HG03103 (cell line): ENCODE measurements at regions not wholly inside any gene's neighbourhood (a gene's known extent, or its start where the extent isn't known, plus 50 kb on each side); places are given as distances from the start of the nearest gene placed in this dataset.

Experiments
- ATAC-seq: cut with Tn5 transposase; IDR thresholded peaks from one replicate; pipeline ENCODE4 v1.9.1; 2021; ENCODE audit warnings: low read depth; ENCODE audit not compliant: unreplicated experiment

- no peak for ATAC-seq
These were observed 201.0 kb downstream of the MBD2 start for GRCh38 chr18:54023471-54023870.

GRCh38 chr18:54020966-54021365 is 203.5 kb downstream of the MBD2 start:
- ATAC-seq: no peak

- ATAC-seq: no peak
These were observed 204.2 kb downstream of the MBD2 start for GRCh38 chr18:54020156-54020745.

GRCh38 chr18:54019641-54020040 is 204.8 kb downstream of the MBD2 start:
- no peak for ATAC-seq

- no peak for ATAC-seq
These were observed 211.0 kb downstream of the MBD2 start for GRCh38 chr18:54013452-54013851.

GRCh38 chr18:54004828-54005227 is 219.6 kb downstream of the MBD2 start:
- ATAC-seq: no peak

GRCh38 chr18:54003195-54003594 is 221.3 kb downstream of the MBD2 start:
- no peak for ATAC-seq

- ATAC-seq: no peak
These were observed 227.4 kb downstream of the MBD2 start for GRCh38 chr18:53997064-53997463.

GRCh38 chr18:53994016-53994415 is 230.5 kb downstream of the MBD2 start:
- no peak for ATAC-seq

GRCh38 chr18:53991805-53992204 is 232.7 kb downstream of the MBD2 start:
- ATAC-seq: no peak

- ATAC-seq: no peak
These were observed 233.3 kb downstream of the MBD2 start for GRCh38 chr18:53991202-53991601.

- ATAC-seq: no peak
These were observed 234.0 kb downstream of the MBD2 start for GRCh38 chr18:53990485-53990884.

GRCh38 chr18:53984021-53984420 is 240.4 kb downstream of the MBD2 start:
- ATAC-seq: no peak

- no peak for ATAC-seq
These were observed 253.1 kb downstream of the MBD2 start for GRCh38 chr18:53971331-53971730.

GRCh38 chr18:53952700-53953099 is 271.8 kb downstream of the MBD2 start:
- no peak for ATAC-seq

GRCh38 chr18:53950545-53950944 is 273.9 kb downstream of the MBD2 start:
- no peak for ATAC-seq

- ATAC-seq: no peak
These were observed 275.5 kb downstream of the MBD2 start for GRCh38 chr18:53948991-53949390.

- ATAC-seq: no peak
These were observed 277.3 kb downstream of the MBD2 start for GRCh38 chr18:53947092-53947640.

- no peak for ATAC-seq
These were observed 277.9 kb downstream of the MBD2 start for GRCh38 chr18:53946594-53946993.

GRCh38 chr18:53944721-53945120 is 279.7 kb downstream of the MBD2 start:
- no peak for ATAC-seq

GRCh38 chr18:53943326-53943860 is 281.1 kb downstream of the MBD2 start:
- ATAC-seq: no peak

GRCh38 chr18:53941601-53942338 is 282.7 kb downstream of the MBD2 start:
- no peak for ATAC-seq
